ENCODE measurements at regions not wholly inside any gene's neighbourhood (a gene's known extent, or its start where the extent isn't known, plus 50 kb on each side); places are given as distances from the start of the nearest gene placed in this dataset.

DNA sequence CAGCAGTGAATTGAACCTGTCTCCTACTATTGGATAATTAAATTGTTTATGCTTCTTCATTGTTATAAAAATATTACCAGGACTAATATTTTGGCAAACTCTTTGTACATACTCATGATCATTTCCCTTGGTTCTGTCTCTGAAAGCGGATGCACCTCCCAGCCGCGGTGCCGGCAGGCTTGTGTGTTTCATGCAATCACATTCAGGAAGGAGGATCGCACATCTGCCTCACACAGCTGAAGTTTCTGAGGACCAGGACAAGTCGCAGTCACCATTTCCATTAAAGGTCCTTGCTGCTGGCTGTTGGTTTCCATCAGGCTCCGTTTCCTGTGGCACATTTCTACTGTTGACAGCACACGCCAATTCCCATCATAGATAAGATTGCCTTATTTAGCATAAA lies 117.8 kb upstream of the SHH start:
- DNase-seq = no peak

DNA sequence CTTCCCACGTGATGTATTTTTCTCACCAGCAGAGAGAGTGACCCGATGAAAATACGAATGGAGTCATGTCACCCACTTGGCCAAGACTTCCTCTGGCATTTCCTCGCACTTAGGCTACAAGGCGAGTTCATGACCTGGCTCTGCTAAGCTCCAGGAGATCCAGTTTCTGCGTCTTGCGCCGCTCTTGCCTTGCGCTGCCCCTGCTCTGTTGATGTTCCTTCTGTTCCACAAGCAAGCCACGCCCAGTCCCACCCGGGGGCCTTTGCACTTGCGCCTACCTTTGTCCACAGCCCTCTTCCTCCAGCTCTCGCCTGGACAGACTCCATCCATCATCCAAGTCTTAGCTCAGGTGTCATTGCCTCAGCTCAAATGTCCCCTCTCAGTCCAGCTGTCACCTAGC lies 116.3 kb upstream of the SHH start:
- no peak for DNase-seq

DNA sequence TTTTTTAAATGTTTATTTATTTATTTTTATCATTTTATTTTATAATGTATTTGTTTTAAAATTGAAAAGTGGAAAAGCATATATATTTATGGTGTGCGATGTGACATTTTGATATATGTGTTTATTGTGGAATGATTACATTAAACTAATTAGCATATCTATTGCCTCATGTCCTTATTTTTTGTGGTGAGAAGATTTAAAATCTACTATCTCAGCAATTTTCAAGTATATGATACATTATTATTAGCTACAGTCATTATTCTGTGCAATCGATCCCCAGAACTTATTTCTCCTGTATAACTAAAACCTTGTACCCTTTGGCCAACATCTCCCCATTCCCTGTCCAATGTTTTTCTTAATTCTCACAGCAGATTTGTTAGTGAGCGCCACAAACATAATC lies 115.6 kb upstream of the SHH start:
- DNase-seq = no peak

DNA sequence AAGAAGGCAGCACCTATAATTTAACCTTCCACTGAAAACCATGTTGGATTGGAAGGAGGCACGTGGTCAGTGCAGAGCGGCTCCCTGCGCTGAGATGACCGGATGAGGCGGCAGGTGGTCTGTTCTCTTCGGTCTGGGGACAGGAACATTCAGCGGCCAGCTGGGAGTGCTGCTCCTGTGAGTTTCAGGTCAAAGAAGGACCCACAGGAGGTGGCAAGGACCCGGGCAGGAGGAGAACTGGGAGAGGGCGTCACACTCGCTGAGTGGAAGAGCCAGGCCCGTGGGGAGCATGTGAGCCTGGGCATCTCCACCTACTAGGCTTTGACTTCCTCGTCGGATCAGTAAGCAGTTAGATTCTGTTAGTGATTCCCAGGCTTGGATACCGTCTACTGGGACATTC lies 113.4 kb upstream of the SHH start:
- DNase-seq = no peak

DNA sequence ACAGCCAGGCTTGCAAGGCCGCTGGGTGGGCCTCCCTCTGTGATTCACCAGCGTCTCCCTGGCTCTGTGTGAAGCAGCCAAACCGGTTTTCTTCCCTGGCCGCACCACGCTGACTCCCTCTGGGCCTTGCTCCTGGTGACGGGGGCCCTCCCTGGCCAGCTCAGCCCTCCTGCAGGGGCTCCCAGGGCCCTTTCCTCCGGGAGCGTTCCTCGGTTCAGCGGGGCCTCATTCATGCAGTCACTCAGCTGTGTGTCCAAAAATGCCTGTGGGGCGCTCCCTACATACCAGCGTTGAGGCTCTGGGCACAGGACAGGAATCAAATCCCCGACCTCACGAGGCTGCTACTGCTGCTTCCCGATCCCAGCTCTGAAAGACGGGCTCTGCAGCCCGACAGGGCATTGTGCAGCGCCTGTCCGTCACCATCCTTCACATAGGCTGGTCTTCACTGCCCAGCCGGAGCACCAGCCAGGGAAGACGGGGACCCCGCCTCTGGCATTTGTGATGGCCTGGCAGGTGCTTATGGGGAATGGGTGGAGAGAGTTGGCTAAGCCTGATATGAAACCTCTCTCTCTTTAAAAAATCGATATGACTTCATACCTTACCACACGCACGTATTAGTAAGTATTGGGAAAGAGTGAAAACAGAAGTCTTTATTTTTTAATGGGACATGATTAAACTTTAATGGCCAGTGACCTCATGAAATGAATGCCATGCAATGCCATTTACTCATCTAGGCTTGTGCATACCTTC lies 110.0 kb upstream of the SHH start:
- DNase-seq = no peak

DNA sequence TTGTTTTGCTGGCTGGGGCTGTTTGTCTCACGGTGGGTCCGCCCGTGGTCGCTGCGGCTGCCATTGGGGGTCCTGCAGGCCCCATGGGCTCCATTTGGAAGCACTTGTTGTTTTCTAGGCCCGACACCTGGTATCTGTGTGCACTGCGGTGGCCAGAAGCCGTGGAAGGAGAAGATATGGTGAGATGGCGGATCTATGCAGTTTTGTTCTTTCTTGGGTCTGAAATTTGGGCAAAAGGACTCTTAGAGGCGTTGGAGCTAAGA lies 109.5 kb upstream of the SHH start:
- no peak for DNase-seq

DNA sequence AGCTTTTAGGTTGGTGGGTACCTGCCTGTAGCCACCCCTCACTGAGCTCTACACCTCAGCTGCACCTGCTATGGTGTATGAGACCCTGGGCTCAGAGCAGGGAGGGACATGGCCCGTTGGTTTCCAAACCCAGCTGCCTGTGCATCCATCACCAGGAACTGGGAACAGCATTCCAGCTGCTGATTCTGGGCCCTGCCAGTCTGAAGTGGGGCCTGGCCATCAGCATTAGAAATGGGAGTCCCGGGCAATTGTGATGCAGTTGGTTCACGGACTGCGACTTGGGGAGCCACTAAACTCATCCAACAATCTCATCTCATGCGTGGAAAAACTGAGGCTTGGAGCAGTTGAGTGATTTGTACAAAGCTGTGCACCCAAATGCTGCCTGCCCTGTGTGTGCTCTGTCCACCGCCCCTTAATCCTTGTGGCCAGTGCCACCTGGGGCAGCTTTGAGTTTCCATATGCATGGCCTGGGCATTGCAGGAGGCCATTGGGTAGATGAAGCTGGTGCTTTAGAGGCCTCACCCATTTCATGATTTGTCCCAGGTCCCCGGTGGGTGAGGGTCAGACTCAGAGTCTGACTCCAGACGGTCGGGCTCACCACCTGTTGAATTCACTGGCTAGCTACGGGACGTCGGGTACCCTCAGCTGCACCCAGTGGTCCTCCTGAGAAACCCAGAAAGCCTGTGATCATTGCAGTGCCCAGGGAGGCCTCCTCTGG lies 109.0 kb upstream of the SHH start:
- no peak for DNase-seq

DNA sequence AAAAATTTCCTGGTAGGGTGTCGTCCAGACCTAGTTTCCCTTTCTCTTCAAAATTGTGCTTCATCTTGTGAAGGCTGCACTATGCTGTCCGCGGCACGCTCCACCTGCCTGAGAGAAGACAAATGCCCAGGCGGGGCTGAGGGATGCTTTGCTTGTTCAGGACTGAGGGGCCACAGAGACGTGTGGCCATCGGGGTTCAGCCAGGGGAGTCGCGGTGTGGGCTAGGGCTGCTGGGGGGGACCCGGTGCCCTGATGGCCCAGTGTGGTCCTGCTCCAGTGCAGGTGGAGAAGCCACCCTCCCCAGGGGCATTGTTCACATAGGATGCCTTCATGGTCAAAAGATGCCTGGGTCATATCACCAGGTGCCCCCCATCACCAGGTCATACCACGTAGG lies 107.8 kb upstream of the SHH start:
- no peak for DNase-seq

DNA sequence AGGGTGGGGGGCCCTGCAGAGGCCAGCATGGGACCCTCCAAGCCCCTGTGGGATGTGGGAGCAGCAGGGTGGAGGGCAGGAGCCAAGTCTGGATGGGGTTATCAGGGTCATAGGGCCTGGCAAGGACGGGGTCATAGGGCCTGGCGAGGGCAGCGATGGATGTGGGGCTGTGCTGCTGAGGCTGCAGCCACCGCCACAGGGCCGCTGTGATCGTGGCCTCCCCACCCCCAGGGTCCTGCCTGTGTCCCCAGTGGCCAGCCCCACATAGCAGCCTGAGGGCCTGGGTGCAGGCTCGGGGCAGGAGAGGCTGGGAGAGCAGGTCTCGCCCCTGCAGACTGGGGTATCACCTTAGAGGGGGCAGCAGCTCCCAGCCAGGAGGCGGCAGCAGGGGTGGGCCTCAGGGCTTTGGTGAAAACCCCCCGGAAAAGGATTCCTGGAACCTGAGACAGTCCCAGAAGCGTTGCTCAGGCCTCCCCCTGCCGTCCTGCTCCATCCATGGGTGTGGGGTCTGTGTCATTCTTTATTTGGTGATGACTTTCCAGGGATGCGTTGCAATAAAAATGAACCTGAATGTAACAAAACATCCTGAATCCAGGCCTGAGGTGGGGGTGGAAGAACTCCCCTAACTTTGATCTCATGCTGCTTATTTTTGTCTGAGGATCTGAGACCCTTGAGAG lies 107.3 kb upstream of the SHH start:
- no peak for DNase-seq

DNA sequence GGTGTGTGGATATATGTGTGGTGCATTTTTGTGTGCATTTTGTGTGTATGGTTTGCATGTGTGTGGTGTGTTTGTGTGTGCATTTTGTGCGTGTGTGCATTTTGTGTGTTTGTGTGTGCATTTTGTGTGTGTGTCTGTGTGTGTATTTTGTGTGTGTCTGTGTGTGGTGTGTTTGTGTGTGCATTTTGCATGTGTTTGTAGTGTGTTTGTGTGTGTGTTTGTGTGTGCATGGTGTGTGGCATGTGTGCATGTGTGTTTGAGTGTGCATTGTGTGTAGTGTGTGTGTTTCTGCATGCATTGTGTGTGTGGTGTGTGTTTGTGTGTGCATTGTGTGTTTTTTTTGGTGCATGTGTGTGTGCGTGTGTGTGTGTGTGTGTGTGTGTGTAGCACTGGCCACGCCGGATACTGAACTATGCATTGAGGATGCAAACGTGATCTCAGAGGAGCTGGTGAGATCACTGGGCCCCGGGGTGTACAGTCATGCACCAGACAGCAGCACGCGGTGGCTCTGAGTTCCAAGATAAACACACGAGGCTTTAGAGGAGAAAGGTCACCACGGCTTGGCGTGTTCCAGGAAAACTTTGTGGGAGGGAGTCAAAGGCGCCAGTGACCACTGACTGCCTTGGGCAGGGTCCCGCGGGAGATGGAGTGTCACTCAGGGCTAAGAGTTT lies 106.6 kb upstream of the SHH start:
- no peak for DNase-seq

DNA sequence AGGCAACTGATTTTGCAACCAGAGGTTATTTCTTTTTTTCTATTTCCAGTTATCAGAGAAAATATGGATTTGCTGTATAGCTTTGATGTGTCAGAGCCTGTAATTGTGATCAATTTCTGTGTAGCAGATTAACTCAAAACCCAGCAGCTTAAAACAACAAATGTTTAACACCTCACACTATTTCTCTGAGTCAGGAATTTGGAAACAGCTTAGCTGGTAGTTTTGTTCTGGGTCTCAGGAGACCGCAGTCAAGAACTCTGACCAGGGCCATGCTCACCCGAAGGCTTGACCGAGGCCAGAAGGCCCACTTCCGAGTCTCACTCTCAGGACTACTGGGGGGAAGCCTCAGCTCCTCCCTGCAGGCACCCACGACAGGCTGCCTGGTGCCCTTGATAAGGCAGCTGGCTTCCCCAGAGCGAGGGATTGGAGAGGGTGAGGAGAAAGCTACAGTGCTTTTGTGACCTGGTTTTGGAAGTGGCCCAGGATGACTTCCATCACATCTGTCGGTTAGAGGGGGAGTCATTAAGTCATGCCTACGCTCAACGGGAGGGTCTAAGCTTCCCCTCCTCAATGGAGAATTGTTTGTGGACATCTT lies 105.7 kb upstream of the SHH start:
- DNase-seq = no peak

DNA sequence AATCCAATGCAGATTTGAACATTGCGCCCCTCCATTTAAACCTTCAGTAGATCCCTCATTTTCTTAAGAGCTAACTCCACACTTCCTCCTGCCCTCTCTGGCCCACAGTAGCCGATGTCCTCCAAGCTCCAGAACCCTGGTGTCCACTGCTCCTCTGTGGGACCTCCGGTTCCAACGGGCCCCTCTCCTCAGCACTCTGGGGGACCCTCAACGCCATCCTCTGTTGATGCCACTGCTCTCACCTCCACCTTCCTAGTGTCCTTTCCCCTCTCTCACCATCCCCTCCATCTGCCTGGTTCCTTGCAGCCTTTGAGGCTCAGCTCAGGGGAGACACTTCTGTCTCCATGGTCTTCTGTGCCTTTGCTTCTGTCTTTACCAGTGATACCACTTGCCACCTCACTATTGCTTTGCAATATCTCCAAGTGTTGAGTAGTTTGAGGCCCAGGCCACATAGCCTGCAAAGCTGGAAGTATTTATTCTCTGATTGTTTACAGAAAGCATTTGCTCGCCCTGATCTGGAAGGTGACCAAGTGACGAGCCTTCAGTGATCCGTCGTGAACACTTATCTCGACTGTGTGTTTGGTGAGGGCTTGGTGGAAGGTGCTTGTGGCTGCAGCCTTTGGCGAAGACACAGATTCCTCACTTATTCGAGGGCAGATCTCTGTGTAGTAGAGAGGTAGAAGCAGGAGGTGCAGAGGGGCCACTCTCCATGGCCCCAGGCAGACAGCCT lies 104.8 kb upstream of the SHH start:
- no peak for DNase-seq

DNA sequence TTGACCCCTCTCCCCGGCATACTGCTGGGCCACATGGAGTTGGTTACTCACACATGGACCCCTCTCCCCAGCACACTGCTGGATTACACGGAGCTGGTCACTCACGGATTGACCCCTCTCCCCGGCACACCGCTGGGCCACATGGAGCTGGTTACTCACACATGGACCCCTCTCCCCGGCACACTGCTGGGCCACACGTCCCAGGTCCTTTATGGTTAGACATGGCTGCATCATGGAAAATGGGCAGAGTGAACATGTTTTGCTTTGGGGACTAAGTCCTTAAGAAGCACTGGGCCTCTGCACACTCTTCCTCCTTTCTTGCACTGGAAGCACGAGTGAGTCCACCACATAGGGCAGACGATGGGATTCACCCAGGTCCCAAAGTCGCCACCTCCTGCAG lies 102.1 kb upstream of the SHH start:
- no peak for DNase-seq

DNA sequence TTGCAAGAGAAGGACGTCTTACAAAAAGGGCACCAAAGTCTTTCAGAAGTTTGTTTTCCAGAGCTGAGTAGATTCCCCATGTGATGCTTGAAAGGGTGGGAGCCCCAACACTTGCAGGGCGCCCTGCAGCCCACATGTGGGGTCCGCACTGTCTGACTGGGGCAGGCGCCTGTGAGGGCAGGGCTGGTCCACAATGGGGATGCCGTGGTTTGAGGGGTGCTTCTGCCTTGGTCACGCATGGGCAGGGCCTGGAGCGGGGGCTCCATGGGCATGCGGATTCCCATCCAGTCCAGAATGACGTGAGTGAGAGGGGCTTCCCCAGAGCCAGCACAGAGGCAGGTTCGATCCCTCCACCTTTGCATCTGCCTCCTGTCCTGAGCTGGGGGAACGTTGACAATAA lies 101.5 kb upstream of the SHH start:
- DNase-seq = no peak

DNA sequence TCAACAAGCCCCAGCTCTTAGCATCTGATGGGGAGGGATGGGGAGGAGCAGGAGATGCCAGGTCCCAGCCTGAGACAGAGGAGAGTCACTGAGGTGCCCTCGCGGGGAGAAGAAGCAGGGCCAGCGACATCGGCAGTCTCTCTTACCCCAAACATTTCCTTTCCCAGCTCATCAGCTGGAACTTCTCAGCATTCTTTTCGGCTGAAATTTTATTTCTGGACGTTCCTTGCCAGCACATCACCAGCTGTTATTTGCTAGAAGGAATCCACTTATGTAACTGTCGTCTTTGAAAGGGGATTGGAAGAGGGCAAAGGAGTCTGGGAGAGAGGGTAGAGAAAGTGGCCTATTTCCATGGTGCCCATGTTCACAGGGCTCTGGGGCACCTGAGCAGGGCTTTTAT lies 101.0 kb upstream of the SHH start:
- DNase-seq = no peak

DNA sequence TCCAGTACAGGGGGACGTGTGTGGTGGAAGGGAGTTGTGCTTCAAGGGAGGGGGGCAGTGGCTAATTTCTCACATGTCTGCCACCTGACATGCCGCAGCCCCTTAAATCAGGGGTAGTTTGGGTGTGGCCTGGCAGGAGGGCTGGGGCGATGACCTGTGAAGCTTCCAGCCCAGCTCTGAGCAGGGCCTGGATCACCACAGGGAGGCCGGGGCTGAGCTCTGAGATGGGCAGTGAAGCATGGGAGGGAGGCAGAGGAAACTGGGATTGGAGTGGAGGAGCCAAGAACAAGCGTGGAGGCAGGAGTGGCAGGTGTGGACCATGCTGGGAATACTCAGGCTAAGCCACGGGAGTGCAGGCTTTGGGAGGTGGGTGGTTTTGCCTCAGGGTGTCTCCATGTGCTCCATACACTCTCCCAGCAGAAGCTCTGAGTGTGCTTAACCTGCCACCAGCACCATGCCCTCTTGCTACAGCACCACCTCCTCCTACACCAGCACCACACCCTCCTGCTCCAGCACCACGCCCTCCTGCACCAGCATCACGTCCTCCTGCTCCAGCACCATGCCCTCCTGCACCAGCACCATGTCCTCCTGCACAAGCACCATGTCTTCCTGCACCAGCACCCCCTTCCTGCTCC lies 99.3 kb upstream of the SHH start:
- DNase-seq = no peak

DNA sequence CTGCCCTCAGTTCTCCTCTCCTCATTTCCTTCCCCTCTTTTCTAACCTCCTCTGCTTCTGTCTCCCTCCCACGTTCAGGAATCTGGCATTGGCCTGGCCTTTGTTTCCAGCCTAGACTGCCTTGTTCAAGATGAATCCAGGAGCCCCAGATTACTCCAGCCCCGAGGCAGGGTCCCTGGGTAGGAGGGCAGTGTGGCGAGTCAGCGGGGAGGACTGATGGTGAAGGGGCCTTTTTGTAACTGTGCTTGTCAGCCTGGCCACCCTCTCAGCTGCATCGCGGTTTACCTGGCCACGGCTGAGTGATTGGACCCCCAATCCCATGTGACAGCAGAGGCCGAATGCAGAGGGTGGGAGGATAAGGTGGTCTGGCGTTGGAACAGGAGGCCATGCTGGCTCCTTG lies 96.1 kb upstream of the SHH start:
- DNase-seq = no peak

DNA sequence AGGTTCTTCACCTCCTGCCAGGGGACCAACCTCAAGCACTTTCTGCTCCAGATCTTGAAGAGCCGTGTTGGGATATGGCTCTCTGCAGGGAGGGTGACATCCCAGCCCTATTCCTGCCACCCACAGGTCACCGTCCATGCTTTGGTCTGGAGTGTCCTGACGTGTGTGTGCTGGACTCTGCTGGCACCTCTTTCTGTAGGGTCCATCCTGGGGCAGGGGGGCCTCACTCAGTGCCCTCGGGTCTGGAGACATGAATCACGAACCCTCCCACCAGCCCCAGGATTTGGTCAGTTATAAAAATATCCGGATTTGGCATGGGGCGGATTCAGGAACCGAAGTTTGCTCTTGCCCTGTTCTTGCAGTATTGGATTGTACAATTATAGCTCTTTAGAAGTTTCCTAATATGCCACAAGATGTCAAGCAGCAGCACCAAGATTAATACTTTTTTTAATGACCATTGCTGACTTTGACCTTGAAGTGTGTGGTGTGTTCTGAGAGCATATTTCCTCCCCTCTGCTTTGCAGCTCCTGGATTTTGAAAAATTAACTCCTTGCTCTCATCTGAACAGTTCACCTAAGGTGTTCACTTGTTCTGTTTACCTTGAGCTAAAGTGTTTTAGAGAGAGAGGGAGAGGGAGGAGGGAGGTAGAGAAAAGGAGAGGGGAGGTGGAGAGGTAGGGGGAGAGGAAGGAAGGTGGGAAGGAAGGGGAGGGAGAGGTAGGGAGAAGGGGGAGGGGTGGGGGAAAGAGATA lies 95.4 kb upstream of the SHH start:
- DNase-seq = no peak

DNA sequence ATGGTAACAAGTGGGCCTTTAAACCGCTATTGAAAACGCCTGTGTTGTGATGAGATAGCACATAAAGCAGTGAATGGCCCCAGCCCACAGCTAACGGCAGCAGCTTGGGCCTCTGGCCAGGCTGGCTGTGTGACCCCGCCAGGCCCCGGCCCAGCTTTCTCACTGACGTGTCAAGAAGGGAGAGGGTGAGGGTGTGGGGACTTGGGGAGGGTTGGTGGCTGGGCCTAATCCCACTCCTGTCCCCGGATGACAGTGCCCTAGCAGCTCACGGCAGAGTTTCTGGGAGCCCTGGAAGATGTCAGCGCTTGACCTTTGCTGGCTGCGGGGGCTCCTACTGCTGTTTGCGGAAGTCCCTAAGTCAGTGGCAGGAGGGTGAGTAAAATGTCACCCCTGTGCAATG lies 88.9 kb upstream of the SHH start:
- DNase-seq = no peak

DNA sequence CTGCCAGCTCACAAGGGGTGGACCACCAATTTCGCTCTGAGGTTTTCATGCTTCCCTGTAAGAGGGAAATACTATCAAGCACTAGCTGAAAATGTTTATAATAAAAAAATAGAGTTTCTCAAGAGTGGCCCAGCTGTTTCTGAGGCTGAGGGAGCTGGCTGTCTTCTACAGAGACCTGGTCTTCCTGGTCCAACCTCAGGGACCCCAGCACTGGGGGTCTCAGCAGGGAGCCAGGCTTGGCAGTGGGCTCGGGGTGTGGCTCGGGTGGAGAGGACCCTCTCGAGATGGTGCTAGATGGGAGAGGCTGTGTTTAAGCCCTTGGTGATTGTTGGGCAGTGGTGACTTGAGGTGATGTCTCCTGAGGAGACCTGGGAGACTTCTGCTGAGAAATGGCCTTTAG lies 87.3 kb upstream of the SHH start:
- no peak for DNase-seq

DNA sequence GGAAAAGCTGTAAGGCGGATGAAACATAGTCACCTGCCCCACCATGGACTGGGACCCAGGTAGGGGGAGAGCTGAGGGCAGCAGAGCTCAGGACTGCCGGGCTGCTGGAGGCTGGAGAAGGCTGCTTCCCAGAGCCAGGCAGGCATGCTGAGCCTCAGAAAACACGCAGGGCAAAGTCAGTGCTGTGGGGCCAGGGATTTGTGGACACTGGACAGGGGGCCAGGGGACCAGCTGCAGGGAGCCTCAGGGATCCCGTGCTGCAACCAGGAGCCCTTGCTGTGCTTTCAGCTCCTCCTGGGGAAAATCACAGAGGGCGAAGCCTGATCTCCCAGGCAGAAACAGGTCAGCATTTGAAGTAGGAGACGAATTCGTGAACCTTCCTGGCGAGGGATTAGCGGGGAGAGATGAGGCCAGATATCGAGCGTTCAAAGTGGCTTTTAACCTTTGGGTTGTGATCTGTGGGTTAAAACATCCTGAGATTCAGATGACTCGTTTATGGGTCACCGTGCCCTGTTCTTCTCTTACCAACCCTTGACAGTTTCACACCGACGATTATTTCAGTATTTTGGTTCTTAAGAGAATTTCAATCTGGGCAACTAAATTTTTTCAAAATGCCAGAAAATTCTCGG lies 85.6 kb upstream of the SHH start:
- DNase-seq = no peak
